ENCODE measurements at regions not wholly inside any gene's neighbourhood (a gene's known extent, or its start where the extent isn't known, plus 50 kb on each side); places are given as distances from the start of the nearest gene placed in this dataset.

DNA sequence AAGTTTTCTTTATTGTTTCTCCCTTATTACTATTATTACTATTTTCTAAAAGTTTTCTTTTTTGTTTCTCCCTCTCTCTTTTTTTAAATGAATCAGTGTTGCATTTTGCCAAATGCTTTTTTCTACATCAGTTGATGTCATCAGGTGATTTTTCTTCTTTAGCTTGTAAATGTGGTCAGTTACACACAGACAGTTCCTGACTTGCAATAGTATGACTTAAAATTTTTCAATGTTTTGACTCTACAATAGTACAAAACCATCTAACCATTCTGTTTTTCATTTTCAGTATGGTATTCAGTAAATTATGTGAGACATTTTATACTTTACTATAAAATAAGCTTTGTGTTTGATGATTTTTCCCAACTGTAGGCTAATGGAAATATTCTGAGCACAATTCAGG lies 443.0 kb downstream of the GADD45G start:
- TF ChIP-seq CTCF (IDR thresholded peaks at IDR 0.05): no peak
- no peaks in the 10 kb centered on the region for H3K36me3 ChIP-seq
- H3K4me3 ChIP-seq: no peak overlapping the region
- intact Hi-C loops (cut with DNase I): no loop called here
- no peaks in the 10 kb centered on the region for H3K4me1 ChIP-seq
- peaks cover 0 to 12% (median 0%) of the 10 kb centered on the region in 11 donors for H3K9me3 ChIP-seq
- DNase-seq (no peak), ATAC-seq (no peak)
- H3K27ac ChIP-seq: no peak overlapping the region
- no peaks in the 10 kb centered on the region for H3K27me3 ChIP-seq

DNA sequence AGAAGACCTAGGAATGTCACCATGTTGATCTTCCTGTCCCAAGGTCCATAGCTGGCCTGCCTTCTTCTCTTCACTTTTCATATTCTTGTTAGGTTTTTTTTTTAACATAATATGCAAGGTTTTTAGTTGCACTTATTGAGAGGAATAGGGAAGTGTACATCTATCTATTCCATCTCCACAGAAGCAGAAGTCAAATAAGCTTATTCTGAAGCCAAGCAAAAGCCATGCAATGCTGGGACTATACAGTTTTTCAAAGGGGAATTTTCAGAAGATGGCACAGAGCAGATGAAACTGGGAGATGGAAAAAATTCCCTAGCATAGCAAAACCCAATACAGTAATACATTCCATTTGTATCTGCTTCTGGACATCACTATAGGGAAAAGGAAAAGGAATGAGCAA lies 447.6 kb downstream of the GADD45G start:
- Histone ChIP-seq H3K9me3 (peaks cover 0 to 12% (median 0%) of the 10 kb centered on the region in 11 donors), H3K4me3 (no peak overlapping the region), H3K36me3 (no peaks in the 10 kb centered on the region), H3K27me3 (no peaks in the 10 kb centered on the region), H3K4me1 (peaks cover 0 to 7% (median 0%) of the 10 kb centered on the region in 9 donors), H3K27ac (no peak overlapping the region)
- TF ChIP-seq CTCF (IDR thresholded peaks at IDR 0.05): no peak
- intact Hi-C loops (cut with DNase I): no loop called here
- no peak for ATAC-seq
- DNase-seq: no peak

- DNase-seq (no peak), ATAC-seq (no peak)
- no peaks in the 10 kb centered on the region for H3K36me3 ChIP-seq
- H3K9me3 ChIP-seq: peaks cover 0 to 12% (median 0%) of the 10 kb centered on the region in 11 donors
- intact Hi-C loops (cut with DNase I): no loop called here
- WGBS, 2 donors: 73 to 80% methylated on average over 5 of the region's 5 CpGs
- H3K4me3 ChIP-seq: no peak overlapping the region
- peaks cover 0 to 7% (median 0%) of the 10 kb centered on the region in 9 donors for H3K4me1 ChIP-seq
- no peak overlapping the region for H3K27ac ChIP-seq
- TF ChIP-seq CTCF (IDR thresholded peaks at IDR 0.05): peak in 1 of 9 donors; percentile 7
- H3K27me3 ChIP-seq: no peaks in the 10 kb centered on the region
These were observed 448.2 kb downstream of the GADD45G start for GRCh38 chr9:90053027-90053426.

GRCh38 chr9:90054810-90055209 lies 450.0 kb downstream of the GADD45G start:
- Histone ChIP-seq H3K27ac (peak overlapping the region in 1 of 10 donors; percentile 48), H3K9me3 (no peaks in the 10 kb centered on the region), H3K36me3 (no peaks in the 10 kb centered on the region), H3K4me3 (no peak overlapping the region), H3K27me3 (no peaks in the 10 kb centered on the region), H3K4me1 (peaks cover 0 to 7% (median 0%) of the 10 kb centered on the region in 9 donors)
- ATAC-seq (peak in 6 of 8 donors; percentile 23 to 83 (median 68)), DNase-seq (no peak)
- intact Hi-C loops (cut with DNase I): no loop called here
- no peak for TF ChIP-seq CTCF (IDR thresholded peaks at IDR 0.05)

DNA sequence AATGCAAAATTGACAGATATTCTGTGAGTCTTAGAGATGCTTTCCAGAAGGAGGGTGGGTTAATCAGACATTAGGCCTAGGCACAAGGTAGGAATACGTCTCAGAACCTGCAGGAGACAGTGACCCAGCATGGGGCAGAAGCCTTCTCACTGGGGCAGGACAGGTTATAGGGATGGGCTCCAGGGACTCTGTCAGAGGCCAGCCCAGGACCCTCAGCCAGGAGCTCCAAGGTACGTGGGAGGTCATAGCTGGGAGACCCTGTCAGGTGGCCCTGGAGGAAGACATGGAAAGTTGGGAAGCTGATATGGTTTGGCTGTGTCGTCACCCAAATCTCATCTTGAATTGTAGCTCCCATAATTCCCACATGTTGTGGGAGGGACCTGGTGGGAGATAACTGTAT lies 450.4 kb downstream of the GADD45G start:
- Histone ChIP-seq H3K9me3 (no peaks in the 10 kb centered on the region), H3K4me1 (peaks cover 0 to 7% (median 0%) of the 10 kb centered on the region in 9 donors), H3K4me3 (no peak overlapping the region), H3K27ac (peak overlapping the region in 1 of 10 donors; percentile 48), H3K27me3 (no peaks in the 10 kb centered on the region), H3K36me3 (no peaks in the 10 kb centered on the region)
- DNase-seq (no peak), ATAC-seq (no peak)
- intact Hi-C loops (cut with DNase I): no loop called here
- no peak for TF ChIP-seq CTCF (IDR thresholded peaks at IDR 0.05)
- 89 to 94% methylated on average over 3 of the region's 3 CpGs for WGBS, 2 donors
